Mesendoderm (in vitro differentiated cells): ENCODE measurements at regions not wholly inside any gene's neighbourhood (a gene's known extent, or its start where the extent isn't known, plus 50 kb on each side); places are given as distances from the start of the nearest gene placed in this dataset.

ENCODE experiments used
- DNase-seq: peaks from one replicate; pipeline ENCODE4 v3.0.0; 2013
- H2AK5ac ChIP-seq: 2 replicates; pipeline ENCODE4 v1.6.1; 2013; ENCODE audit warnings: low read length, inconsistent platforms
- H2BK120ac ChIP-seq: 2 replicates; pipeline ENCODE4 v1.6.1; 2013; ENCODE audit warnings: low read depth, mild to moderate bottlenecking, low read length, moderate library complexity, mixed read lengths
- H2BK15ac ChIP-seq: replicated peaks from 2 replicates; pipeline ENCODE4 v1.6.1; 2013; ENCODE audit warnings: low read depth, mild to moderate bottlenecking, moderate library complexity
- H2BK5ac ChIP-seq: 2 replicates; pipeline ENCODE4 v1.6.1; 2013; ENCODE audit warnings: low read length, inconsistent platforms
- H3K18ac ChIP-seq: 2 replicates; pipeline ENCODE4 v1.6.1; 2013; ENCODE audit warnings: mild to moderate bottlenecking, low read length, mixed read lengths
- H3K23ac ChIP-seq: one replicate; pipeline ENCODE4 v1.6.1; 2013; ENCODE audit warnings: low read length
- H3K27ac ChIP-seq: 2 replicates; pipeline ENCODE4 v1.5.1; 2013; ENCODE audit warnings: low read depth, mild to moderate bottlenecking, inconsistent platforms, low read length, moderate library complexity
- H3K27me3 ChIP-seq: 2 replicates; pipeline ENCODE4 v1.6.1; 2013; ENCODE audit warnings: low read length, control low read depth, mild to moderate bottlenecking, inconsistent platforms; ENCODE audit not compliant: insufficient read depth, poor library complexity
- H3K36me3 ChIP-seq: 2 replicates; pipeline ENCODE4 v1.6.1; 2013; ENCODE audit warnings: low read length, inconsistent platforms; ENCODE audit not compliant: control insufficient read depth, insufficient read depth
- H3K4ac ChIP-seq: one replicate; pipeline ENCODE4 v1.6.1; 2013; ENCODE audit warnings: low read depth, mild to moderate bottlenecking, low read length, moderate library complexity
- H3K4me1 ChIP-seq: 2 replicates; pipeline ENCODE4 v1.6.1; 2013; ENCODE audit warnings: low read depth, low read length, inconsistent platforms; ENCODE audit not compliant: control insufficient read depth
- H3K4me2 ChIP-seq: 2 replicates; pipeline ENCODE4 v1.6.1; 2013; ENCODE audit warnings: low read length
- H3K4me3 ChIP-seq: 2 replicates; pipeline ENCODE4 v1.5.1; 2013; ENCODE audit warnings: mild to moderate bottlenecking, low read length
- H3K56ac ChIP-seq: one replicate; pipeline ENCODE4 v1.6.1; 2013; ENCODE audit warnings: low read length
- H3K79me1 ChIP-seq: 2 replicates; pipeline ENCODE4 v1.6.1; 2013; ENCODE audit warnings: low read length, inconsistent platforms
- H3K79me2 ChIP-seq: 2 replicates; pipeline ENCODE4 v1.6.1; 2013; ENCODE audit warnings: mild to moderate bottlenecking, low read length; ENCODE audit not compliant: control insufficient read depth, insufficient read depth
- H3K9ac ChIP-seq: 2 replicates; pipeline ENCODE4 v1.6.1; 2013; ENCODE audit warnings: low read length, inconsistent platforms
- H4K5ac ChIP-seq: one replicate; pipeline ENCODE4 v1.6.1; 2013; ENCODE audit warnings: low read length
- H4K8ac ChIP-seq: one replicate; pipeline ENCODE4 v1.6.1; 2013; ENCODE audit warnings: low read depth, mild to moderate bottlenecking, control low read depth, low read length, moderate library complexity
- WGBS: extraction: QIAGEN DNeasy Blood & Tissue Kit; methylation state at CpG from one replicate; pipeline ENCODE4 v1.1.7; 2013; ENCODE audit warnings: low lambda C conversion rate, missing lambda C conversion rate; ENCODE audit not compliant: insufficient coverage; ENCODE audit errors: extremely low coverage; 5-methylcytosine and 5-hydroxymethylcytosine counted together

- Histone ChIP-seq H3K9ac (no peak overlapping the region), H3K4me1 (no peaks in the 10 kb centered on the region), H3K56ac (no peak overlapping the region), H2BK5ac (no peak overlapping the region), H3K4ac (no peak overlapping the region), H3K79me1 (no peaks in the 10 kb centered on the region), H3K4me3 (no peak overlapping the region), H2BK120ac (no peak overlapping the region), H3K79me2 (no peaks in the 10 kb centered on the region), H3K27me3 (no peaks in the 10 kb centered on the region), H4K8ac (no peak overlapping the region), H3K36me3 (no peaks in the 10 kb centered on the region), H2AK5ac (no peak overlapping the region), H4K5ac (no peak overlapping the region), H2BK15ac (no peak overlapping the region), H3K23ac (no peak overlapping the region), H3K18ac (no peak overlapping the region), H3K4me2 (no peak overlapping the region), H3K27ac (no peak overlapping the region)
- DNase-seq: no peak
- WGBS: no CpG with 5 or more reads among the region's 5 CpGs
These were observed 301.9 kb downstream of the ZEB2 start for GRCh38 chr2:144217853-144218633.

GRCh38 chr2:144215701-144216675, 303.9 kb downstream of the ZEB2 start:
- Histone ChIP-seq H3K27ac (no peak overlapping the region), H4K8ac (no peak overlapping the region), H2BK120ac (no peak overlapping the region), H3K9ac (no peak overlapping the region), H3K4me3 (no peak overlapping the region), H3K36me3 (no peaks in the 10 kb centered on the region), H3K56ac (no peak overlapping the region), H2BK15ac (no peak overlapping the region), H3K27me3 (no peaks in the 10 kb centered on the region), H3K4me2 (no peak overlapping the region), H4K5ac (no peak overlapping the region), H3K18ac (no peak overlapping the region), H3K4me1 (no peaks in the 10 kb centered on the region), H2AK5ac (no peak overlapping the region), H3K23ac (no peak overlapping the region), H3K79me2 (no peaks in the 10 kb centered on the region), H3K4ac (no peak overlapping the region), H3K79me1 (no peaks in the 10 kb centered on the region), H2BK5ac (no peak overlapping the region)
- no CpG with 5 or more reads among the region's 2 CpGs for WGBS
- DNase-seq: no peak

- no peak overlapping the region for H3K4me2 ChIP-seq
- no peaks in the 10 kb centered on the region for H3K79me2 ChIP-seq
- no peak overlapping the region for H3K56ac ChIP-seq
These were observed 304.7 kb downstream of the ZEB2 start for GRCh38 chr2:144215207-144215606.

GRCh38 chr2:144213797-144214196, 306.1 kb downstream of the ZEB2 start:
- no peaks in the 10 kb centered on the region for H3K79me2 ChIP-seq
- H3K79me1 ChIP-seq: no peaks in the 10 kb centered on the region
- no peaks in the 10 kb centered on the region for H3K27me3 ChIP-seq
- no peak overlapping the region for H3K4me3 ChIP-seq
- H3K27ac ChIP-seq: no peak overlapping the region
- no peak overlapping the region for H4K8ac ChIP-seq
- H2BK120ac ChIP-seq: no peak overlapping the region
- H3K4ac ChIP-seq: no peak overlapping the region
- H2BK15ac ChIP-seq: no peak overlapping the region
- no peak overlapping the region for H3K4me2 ChIP-seq
- no peak overlapping the region for H2AK5ac ChIP-seq
- H3K9ac ChIP-seq: no peak overlapping the region
- H3K23ac ChIP-seq: no peak overlapping the region
- H3K36me3 ChIP-seq: no peaks in the 10 kb centered on the region
- DNase-seq: no peak
- no peak overlapping the region for H3K18ac ChIP-seq
- no CpG with 5 or more reads among the region's 2 CpGs for WGBS
- H4K5ac ChIP-seq: no peak overlapping the region
- no peak overlapping the region for H2BK5ac ChIP-seq
- no peaks in the 10 kb centered on the region for H3K4me1 ChIP-seq
- H3K56ac ChIP-seq: no peak overlapping the region

More at GRCh38 chr2:144215207-144215606, 304.7 kb downstream of the ZEB2 start:
- Histone ChIP-seq H3K18ac (no peak overlapping the region), H3K9ac (no peak overlapping the region), H3K4ac (no peak overlapping the region), H4K5ac (no peak overlapping the region), H3K27me3 (no peaks in the 10 kb centered on the region), H2BK15ac (no peak overlapping the region), H2BK120ac (no peak overlapping the region), H2AK5ac (no peak overlapping the region), H3K4me3 (no peak overlapping the region), H3K4me1 (no peaks in the 10 kb centered on the region), H4K8ac (no peak overlapping the region), H3K23ac (no peak overlapping the region), H3K79me1 (no peaks in the 10 kb centered on the region), H2BK5ac (no peak overlapping the region), H3K27ac (no peak overlapping the region), H3K36me3 (no peaks in the 10 kb centered on the region)
- DNase-seq: no peak
- WGBS: no CpG with 5 or more reads among the region's 1 CpG

GRCh38 chr2:144211826-144212225, 308.1 kb downstream of the ZEB2 start:
- no CpG with 5 or more reads among the region's 4 CpGs for WGBS
- H2BK120ac ChIP-seq: no peak overlapping the region
- no peak overlapping the region for H4K8ac ChIP-seq
- H3K27me3 ChIP-seq: no peaks in the 10 kb centered on the region
- H3K4ac ChIP-seq: no peak overlapping the region
- no peaks in the 10 kb centered on the region for H3K36me3 ChIP-seq
- H3K79me2 ChIP-seq: no peaks in the 10 kb centered on the region
- H2AK5ac ChIP-seq: no peak overlapping the region
- no peaks in the 10 kb centered on the region for H3K79me1 ChIP-seq
- DNase-seq: no peak
- no peak overlapping the region for H2BK15ac ChIP-seq
- H3K18ac ChIP-seq: no peak overlapping the region
- no peak overlapping the region for H3K56ac ChIP-seq
- H2BK5ac ChIP-seq: no peak overlapping the region
- H3K23ac ChIP-seq: no peak overlapping the region
- H3K27ac ChIP-seq: no peak overlapping the region
- H4K5ac ChIP-seq: no peak overlapping the region
- H3K4me2 ChIP-seq: no peak overlapping the region
- H3K9ac ChIP-seq: no peak overlapping the region
- no peak overlapping the region for H3K4me3 ChIP-seq
- H3K4me1 ChIP-seq: no peaks in the 10 kb centered on the region
